Uterus (tissue), 2 donors: ENCODE measurements at regions not wholly inside any gene's neighbourhood (a gene's known extent, or its start where the extent isn't known, plus 50 kb on each side); places are given as distances from the start of the nearest gene placed in this dataset.

Experiments used
- CTCF ChIP-seq, 4 experiments: fragments of 200-600 bp in 2 of 4; fragments of 450-650 bp in 2 of 4; sonication (generic) in 2 of 4; IDR thresholded peaks; one replicate each; pipeline ENCODE4 v1.5.1; 2016 to 2019; ENCODE audit warnings: antibody characterized with exemption in 4 of 4, mild to moderate bottlenecking in 2 of 4, moderate library complexity in 1 of 4
- POLR2A ChIP-seq, 2 donors: fragments of 450-650 bp; IDR thresholded peaks; one replicate each; pipeline ENCODE4 v1.6.1; 2016; ENCODE audit warnings: antibody characterized with exemption in 2 of 2, mild to moderate bottlenecking in 1 of 2, moderate library complexity in 1 of 2

DNA sequence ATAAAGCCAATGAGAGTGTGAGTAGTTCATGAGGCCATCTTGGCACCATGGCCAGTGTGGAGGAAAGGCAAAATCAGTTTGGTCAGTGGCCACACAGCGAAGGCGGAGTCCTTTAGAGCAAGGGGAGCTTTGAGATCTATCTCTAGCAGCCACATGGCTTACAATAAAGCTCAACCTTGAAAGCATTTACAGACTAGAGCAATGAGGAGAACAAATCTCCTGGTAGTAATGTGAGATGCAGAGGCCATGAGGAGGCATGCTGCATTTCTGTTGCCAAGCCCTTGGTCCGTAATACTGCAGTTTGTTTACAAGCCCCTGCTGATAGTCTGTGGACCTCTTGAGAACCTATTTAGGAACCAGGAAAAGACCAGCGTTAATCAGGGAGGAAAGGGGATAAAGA, 381.5 kb upstream of the C2CD4B start:
- TF ChIP-seq CTCF (IDR thresholded peaks at IDR 0.05) (no peak), POLR2A (IDR thresholded peaks at IDR 0.05) (no peak)
